ENCODE measurements at regions not wholly inside any gene's neighbourhood (a gene's known extent, or its start where the extent isn't known, plus 50 kb on each side); places are given as distances from the start of the nearest gene placed in this dataset.

- no peaks in the 10 kb centered on the region for H3K4me1 ChIP-seq (ENCODE audit: control insufficient read depth, insufficient read depth, low read length)
- H3K9ac ChIP-seq (ENCODE audit: low read depth, low read length), result no peak overlapping the region
- POLR2A ChIA-PET (ENCODE audit: unreplicated experiment), result no interaction called here
- H3K36me3 ChIP-seq (ENCODE audit: control insufficient read depth, insufficient read depth, low read length), result no peaks in the 10 kb centered on the region
- no TSS peak for BruUV-seq (replicated peaks)
- H3K4ac ChIP-seq (ENCODE audit: low read depth, low read length), result no peak overlapping the region
- H3K18ac ChIP-seq (ENCODE audit: low read depth, low read length), result no peak overlapping the region; the same call in 1 of the 2 replicates
- H3K23ac ChIP-seq (ENCODE audit: low read depth, low read length), result no peak overlapping the region
- DNase-seq (no peak), ATAC-seq (ENCODE audit: low read depth) (no peak)
- no peak overlapping the region for H3K4me2 ChIP-seq (ENCODE audit: low read depth, low read length)
- intact Hi-C loops (cut with micrococcal nuclease), result no loop called here
- H2AK5ac ChIP-seq (ENCODE audit: low read depth, low read length), result no peak overlapping the region
- no peaks in the 10 kb centered on the region for H3K27me3 ChIP-seq (ENCODE audit: control insufficient read depth, insufficient read depth, low read length)
- H4K8ac ChIP-seq (ENCODE audit: low read depth in 2 of 2, low read length in 2 of 2), result no peak overlapping the region
- no peak overlapping the region for H2BK120ac ChIP-seq (ENCODE audit: low read depth, low read length)
- no peaks in the 10 kb centered on the region for H4K20me1 ChIP-seq (ENCODE audit: insufficient read depth, low read length)
- CTCF ChIA-PET, result no interaction called here
- dilution Hi-C loops (cut with HindIII; ENCODE audit: low sequenced_read_pairs, unreplicated experiment), result no loop called here
- H3K56ac ChIP-seq (ENCODE audit: extremely low read depth, insufficient read depth, low read length), result no peak overlapping the region
- no peak overlapping the region for H2AK9ac ChIP-seq (replicated peaks; ENCODE audit: low read depth, low read length, poor library complexity)
- no peaks in the 10 kb centered on the region for H3K9me1 ChIP-seq (ENCODE audit: insufficient read depth, low read length)
- no peak overlapping the region for H3K27ac ChIP-seq (ENCODE audit: insufficient read depth, low read length)
- H3K4me3 ChIP-seq (ENCODE audit: insufficient read depth, low read depth, low read length), result no peak overlapping the region
- H2BK5ac ChIP-seq (ENCODE audit: low read depth, low read length, poor library complexity, severe bottlenecking), result no peak overlapping the region
- H2AFZ ChIP-seq (replicated peaks; ENCODE audit: low read length, poor library complexity), result no peak overlapping the region
- no peaks in the 10 kb centered on the region for H3K9me3 ChIP-seq (ENCODE audit: control insufficient read depth, insufficient read depth, low read length)
- H4K5ac ChIP-seq (ENCODE audit: low read depth, low read length), result no peak overlapping the region
- H3K79me1 ChIP-seq (ENCODE audit: low read depth in 1 of 2, low read length in 2 of 2), result no peaks in the 10 kb centered on the region
- TF ChIP-seq POLR2A (IDR thresholded peaks at IDR 0.05; ENCODE audit: low read depth, low read length), result no peak
- TF ChIP-seq CEBPB (IDR thresholded peaks at IDR 0.05; ENCODE audit: low read depth, low read length), result no peak
- TF ChIP-seq USF2 (IDR thresholded peaks at IDR 0.05; ENCODE audit: low read depth, low read length), result no peak
- no peak for TF ChIP-seq FOS (IDR thresholded peaks at IDR 0.05; ENCODE audit: low read depth, low read length)
- TF ChIP-seq SMC3 (IDR thresholded peaks at IDR 0.05; ENCODE audit: low read depth, low read length), result no peak
- TF ChIP-seq ELK1 (IDR thresholded peaks at IDR 0.05; ENCODE audit: borderline replicate concordance, low read depth, low read length), result no peak
- no peak for TF ChIP-seq RCOR1 (IDR thresholded peaks at IDR 0.05; ENCODE audit: insufficient replicate concordance, low read length)
- TF ChIP-seq MXI1 (IDR thresholded peaks at IDR 0.05; ENCODE audit: borderline replicate concordance, low read depth, low read length), result no peak
- TF ChIP-seq BHLHE40 (IDR thresholded peaks at IDR 0.05; ENCODE audit: low read depth, low read length), result no peak
- no peak for TF ChIP-seq RFX5 (IDR thresholded peaks at IDR 0.05; ENCODE audit: low read depth, low read length)
- in situ Hi-C loops (cut with MboI; ENCODE audit: low sequenced_read_pairs), result no loop called here
- no peak overlapping the region for H2BK20ac ChIP-seq (ENCODE audit: low read depth, low read length)
- no peak overlapping the region for H4K91ac ChIP-seq (ENCODE audit: insufficient read depth, low read depth, low read length)
- no peak overlapping the region for H3K14ac ChIP-seq (replicated peaks; ENCODE audit: low read depth, low read length)
- H2BK15ac ChIP-seq (ENCODE audit: low read depth, low read length), result no peak overlapping the region
Measured at GRCh38 chr12:58777815-58778214, 142.5 kb downstream of the LRIG3 start.
